H9 (cell line): ENCODE measurements at regions not wholly inside any gene's neighbourhood (a gene's known extent, or its start where the extent isn't known, plus 50 kb on each side); places are given as distances from the start of the nearest gene placed in this dataset.

Source experiments
- DNase-seq: peaks from one replicate; pipeline ENCODE4 v3.0.0-alpha.2; 2017
- H2AFZ ChIP-seq: one replicate; pipeline ENCODE4 v1.6.1; 2013; ENCODE audit warnings: mild to moderate bottlenecking, low read length, control low read depth, moderate library complexity
- H2AK5ac ChIP-seq: 2 replicates; pipeline ENCODE4 v1.6.1; 2013; ENCODE audit warnings: low read length, control low read depth, mixed read lengths; ENCODE audit not compliant: insufficient read length
- H2BK120ac ChIP-seq: one replicate; pipeline ENCODE4 v1.6.1; 2013; ENCODE audit warnings: low read depth, mild to moderate bottlenecking, low read length, control low read depth, inconsistent platforms; ENCODE audit not compliant: poor library complexity, severe bottlenecking
- H2BK12ac ChIP-seq: 2 replicates; pipeline ENCODE4 v1.6.1; 2013; ENCODE audit warnings: low read length, control low read depth, mixed read lengths, low read depth; ENCODE audit not compliant: insufficient read length
- H2BK15ac ChIP-seq: 2 replicates; pipeline ENCODE4 v1.6.1; 2013; ENCODE audit warnings: low read depth, low read length, control low read depth
- H2BK20ac ChIP-seq: one replicate; pipeline ENCODE4 v1.6.1; 2013; ENCODE audit warnings: low read depth, mild to moderate bottlenecking, low read length, control low read depth, inconsistent platforms; ENCODE audit not compliant: poor library complexity, severe bottlenecking
- H2BK5ac ChIP-seq: 2 replicates; pipeline ENCODE4 v1.6.1; 2013; ENCODE audit warnings: low read length, control low read depth, mixed read lengths; ENCODE audit not compliant: insufficient read length
- H3K14ac ChIP-seq: 2 replicates; pipeline ENCODE4 v1.6.1; 2013; ENCODE audit warnings: low read length, control low read depth; ENCODE audit not compliant: insufficient read depth
- H3K18ac ChIP-seq: 2 replicates; pipeline ENCODE4 v1.6.1; 2013; ENCODE audit warnings: low read depth, mild to moderate bottlenecking, mixed read lengths, low read length, control low read depth; ENCODE audit not compliant: insufficient read length
- H3K23ac ChIP-seq: 2 replicates; pipeline ENCODE4 v1.6.1; 2013; ENCODE audit warnings: low read length, control low read depth, mixed read lengths, low read depth; ENCODE audit not compliant: insufficient read length
- H3K23me2 ChIP-seq: 2 replicates; pipeline ENCODE4 v1.6.1; 2013; ENCODE audit warnings: low read depth, mild to moderate bottlenecking, mixed read lengths, low read length, control low read depth; ENCODE audit not compliant: insufficient read length, poor library complexity, severe bottlenecking
- H3K27ac ChIP-seq: 2 replicates; pipeline ENCODE4 v1.5.1; 2013; ENCODE audit warnings: low read length, control low read depth, mixed read lengths, low read depth; ENCODE audit not compliant: insufficient read length
- H3K27me3 ChIP-seq: 2 replicates; pipeline ENCODE4 v1.6.1; 2013; ENCODE audit warnings: low read length, control low read depth, inconsistent platforms; ENCODE audit not compliant: insufficient read depth
- H3K4ac ChIP-seq: 2 replicates; pipeline ENCODE4 v1.6.1; 2013; ENCODE audit warnings: low read depth, mild to moderate bottlenecking, control low read depth, inconsistent platforms, low read length, moderate library complexity
- H3K4me1 ChIP-seq: 2 replicates; pipeline ENCODE4 v1.6.1; 2013; ENCODE audit warnings: low read length, control low read depth, inconsistent platforms; ENCODE audit not compliant: insufficient read depth
- H3K4me2 ChIP-seq: 2 replicates; pipeline ENCODE4 v1.6.1; 2013; ENCODE audit warnings: low read length, control low read depth, mixed read lengths; ENCODE audit not compliant: insufficient read length, insufficient read depth
- H3K56ac ChIP-seq: 2 replicates; pipeline ENCODE4 v1.6.1; 2013; ENCODE audit warnings: low read depth, mild to moderate bottlenecking, mixed read lengths, low read length, control low read depth; ENCODE audit not compliant: insufficient read length
- H3K79me1 ChIP-seq: 2 replicates; pipeline ENCODE4 v1.6.1; 2013; ENCODE audit warnings: low read depth, mild to moderate bottlenecking, moderate library complexity, low read length, control low read depth, inconsistent platforms; ENCODE audit not compliant: insufficient read depth, poor library complexity, severe bottlenecking
- H3K79me2 ChIP-seq: 2 replicates; pipeline ENCODE4 v1.6.1; 2013; ENCODE audit warnings: low read length, control low read depth, inconsistent platforms; ENCODE audit not compliant: insufficient read depth
- H3K9ac ChIP-seq: 2 replicates; pipeline ENCODE4 v1.6.1; 2013; ENCODE audit warnings: low read length, control low read depth, mixed read lengths; ENCODE audit not compliant: insufficient read length; ENCODE audit errors: extremely low read depth
- H3K9me3 ChIP-seq: one replicate; pipeline ENCODE4 v1.6.1; 2013; ENCODE audit warnings: low read depth, low read length, inconsistent platforms; ENCODE audit not compliant: control insufficient read depth
- H3T11ph ChIP-seq: one replicate; pipeline ENCODE4 v1.6.1; 2013; ENCODE audit warnings: mild to moderate bottlenecking, low read length, control low read depth, inconsistent platforms
- H4K20me1 ChIP-seq: one replicate; pipeline ENCODE4 v1.6.1; 2013; ENCODE audit not compliant: control insufficient read depth, insufficient read length, insufficient read depth
- H4K5ac ChIP-seq: 2 replicates; pipeline ENCODE4 v1.6.1; 2013; ENCODE audit warnings: low read depth, mild to moderate bottlenecking, mixed read lengths, low read length, control low read depth; ENCODE audit not compliant: insufficient read length
- H4K8ac ChIP-seq: replicated peaks from 2 replicates; pipeline ENCODE4 v1.6.1; 2013; ENCODE audit warnings: low read length, control low read depth, mixed read lengths, low read depth; ENCODE audit not compliant: insufficient read length
- H4K91ac ChIP-seq: 2 replicates; pipeline ENCODE4 v1.6.1; 2013; ENCODE audit warnings: low read depth, mild to moderate bottlenecking, moderate library complexity, mixed read lengths, low read length, control low read depth; ENCODE audit not compliant: insufficient read length
- H3K27ac Mint-ChIP-seq, 3 experiments: 2 replicates in 2 of 3; 3 replicates in 1 of 3; pipeline ENCODE4 v1.8.0; 2020 to 2021; ENCODE audit warnings: mixed read lengths in 3 of 3, mild to moderate bottlenecking in 1 of 3, moderate library complexity in 1 of 3
- H3K27me3 Mint-ChIP-seq: 2 replicates; pipeline ENCODE4 v1.8.0; 2021; ENCODE audit warnings: low read depth, mild to moderate bottlenecking, moderate library complexity, mixed read lengths
- H3K36me3 Mint-ChIP-seq, 3 experiments: 2 replicates in 2 of 3; 3 replicates in 1 of 3; pipeline ENCODE4 v1.8.0; 2020 to 2021; ENCODE audit warnings: low read depth in 3 of 3, mixed read lengths in 3 of 3; ENCODE audit not compliant: insufficient read depth in 1 of 3
- H3K4me1 Mint-ChIP-seq, 2 experiments: 2 replicates each; pipeline ENCODE4 v1.8.0; 2020; ENCODE audit warnings: mixed read lengths in 2 of 2
- H3K4me3 Mint-ChIP-seq, 2 experiments: 2 replicates in 1 of 2; 3 replicates in 1 of 2; pipeline ENCODE4 v1.8.0; 2020 to 2021; ENCODE audit warnings: mild to moderate bottlenecking in 2 of 2, mixed read lengths in 2 of 2, moderate library complexity in 1 of 2
- H3K9me3 Mint-ChIP-seq, 2 experiments: 2 replicates in 1 of 2; 3 replicates in 1 of 2; pipeline ENCODE4 v1.8.0; 2020; ENCODE audit warnings: mild to moderate bottlenecking in 2 of 2, mixed read lengths in 2 of 2, moderate library complexity in 1 of 2
- CTCF ChIP-seq: fragments of 200-600 bp; sonication (generic); conservative IDR thresholded peaks from 3 replicates; pipeline ENCODE4 v1.8.0; 2021; ENCODE audit warnings: antibody characterized with exemption, mild to moderate bottlenecking
- WGBS: extraction: QIAGEN DNeasy Blood & Tissue Kit; methylation state at CpG from one replicate; pipeline ENCODE4 v1.1.7; 2013; ENCODE audit warnings: missing lambda C conversion rate, low lambda C conversion rate, mixed read lengths; ENCODE audit not compliant: insufficient read length; ENCODE audit errors: extremely low coverage; 5-methylcytosine and 5-hydroxymethylcytosine counted together

GRCh38 chr18:67621906-67622305 lies 105.4 kb upstream of the DSEL start:
- Histone ChIP-seq H4K20me1 (no peaks in the 10 kb centered on the region), H3K4me1 (no peaks in the 10 kb centered on the region), H3K18ac (no peak overlapping the region), H3K79me2 (no peaks in the 10 kb centered on the region), H3K14ac (no peak overlapping the region), H2AK5ac (no peak overlapping the region), H4K91ac (no peak overlapping the region), H3K27me3 (no peaks in the 10 kb centered on the region), H2AFZ (no peak overlapping the region), H3K4me2 (no peak overlapping the region), H3K27ac (no peak overlapping the region), H3K56ac (no peak overlapping the region), H2BK15ac (no peak overlapping the region), H4K8ac (no peak overlapping the region), H4K5ac (no peak overlapping the region), H3K23me2 (no peaks in the 10 kb centered on the region), H2BK20ac (no peak overlapping the region), H3T11ph (no peak overlapping the region), H2BK120ac (no peak overlapping the region), H3K9ac (no peak overlapping the region), H2BK12ac (no peak overlapping the region), H3K79me1 (no peaks in the 10 kb centered on the region), H2BK5ac (no peak overlapping the region), H3K9me3 (no peaks in the 10 kb centered on the region), H3K4ac (no peak overlapping the region), H3K23ac (no peak overlapping the region)
- DNase-seq = no peak
- no peaks in the 10 kb centered on the region for H3K36me3 Mint-ChIP-seq
- no peaks in the 10 kb centered on the region for H3K27me3 Mint-ChIP-seq
- no peak for TF ChIP-seq CTCF
- H3K4me1 Mint-ChIP-seq = peaks cover 4 to 14% of the 10 kb centered on the region in 2 experiments; a peak in 3 of 4 replicates
- H3K27ac Mint-ChIP-seq = no peak overlapping the region
- H3K9me3 Mint-ChIP-seq = no peaks in the 10 kb centered on the region
- WGBS = no CpG with 5 or more reads among the region's 1 CpG
- no peak overlapping the region for H3K4me3 Mint-ChIP-seq
